GM23338 (cell line): ENCODE measurements at regions not wholly inside any gene's neighbourhood (a gene's known extent, or its start where the extent isn't known, plus 50 kb on each side); places are given as distances from the start of the nearest gene placed in this dataset.

Source experiments
- ATAC-seq: fragments of 200-7000 bp; cut with Tn5 transposase; 3 replicates; pipeline ENCODE4 v1.9.1; 2020
- DNase-seq: peaks from one replicate; pipeline ENCODE4 v3.0.0-alpha.2; 2015; ENCODE audit warnings: low spot score
- H2AFZ ChIP-seq: fragments of 200-600 bp; sonication (generic); 2 replicates; pipeline ENCODE4 v1.8.0; 2016; ENCODE audit warnings: antibody characterized with exemption, mild to moderate bottlenecking, moderate library complexity
- H3F3A ChIP-seq: fragments of 200-600 bp; sonication (generic); replicated peaks from 2 replicates; pipeline ENCODE4 v1.8.0; 2017; ENCODE audit warnings: antibody characterized with exemption, mixed run types, low read depth
- H3K27ac ChIP-seq: fragments of 200-600 bp; sonication (generic); 2 replicates; pipeline ENCODE4 v1.6.1; 2016; ENCODE audit warnings: low read depth
- H3K27me3 ChIP-seq: fragments of 200-600 bp; sonication (generic); 2 replicates; pipeline ENCODE4 v1.8.0; 2016; ENCODE audit warnings: mild to moderate bottlenecking, mixed run types, moderate library complexity; ENCODE audit not compliant: insufficient read depth
- H3K36me3 ChIP-seq: fragments of 200-600 bp; sonication (generic); 2 replicates; pipeline ENCODE4 v1.8.0; 2016; ENCODE audit warnings: mild to moderate bottlenecking; ENCODE audit not compliant: insufficient read depth
- H3K4me1 ChIP-seq: fragments of 200-600 bp; sonication (generic); 2 replicates; pipeline ENCODE4 v1.8.0; 2016; ENCODE audit warnings: mild to moderate bottlenecking, moderate library complexity; ENCODE audit not compliant: insufficient read depth
- H3K4me2 ChIP-seq: fragments of 200-600 bp; sonication (generic); 2 replicates; pipeline ENCODE4 v1.7.1; 2017; ENCODE audit warnings: mixed run types
- H3K4me3 ChIP-seq: fragments of 200-600 bp; sonication (generic); 2 replicates; pipeline ENCODE4 v1.6.1; 2016; ENCODE audit warnings: mixed run types
- H3K79me2 ChIP-seq: fragments of 200-600 bp; sonication (generic); replicated peaks from 2 replicates; pipeline ENCODE4 v1.8.0; 2017; ENCODE audit warnings: mild to moderate bottlenecking; ENCODE audit not compliant: insufficient read depth
- H3K9me2 ChIP-seq: fragments of 200-600 bp; sonication (generic); 2 replicates; pipeline ENCODE4 v1.8.0; 2017; ENCODE audit not compliant: insufficient read depth
- H4K20me1 ChIP-seq: fragments of 200-600 bp; sonication (generic); replicated peaks from 2 replicates; pipeline ENCODE4 v1.8.0; 2017; ENCODE audit warnings: mild to moderate bottlenecking; ENCODE audit not compliant: insufficient read depth
- H3K27ac Mint-ChIP-seq: 2 replicates; pipeline ENCODE4 v1.8.0; 2020; ENCODE audit warnings: inconsistent platforms, mild to moderate bottlenecking, moderate library complexity, mixed read lengths
- H3K27me3 Mint-ChIP-seq: 3 replicates; pipeline ENCODE4 v1.8.0; 2022; ENCODE audit warnings: low read depth, mild to moderate bottlenecking, moderate library complexity, mixed read lengths, inconsistent platforms; ENCODE audit not compliant: insufficient read depth, poor library complexity
- H3K36me3 Mint-ChIP-seq: 3 replicates; pipeline ENCODE4 v1.8.0; 2021; ENCODE audit warnings: low read depth, mild to moderate bottlenecking, inconsistent platforms, moderate library complexity, mixed read lengths
- H3K4me1 Mint-ChIP-seq: 3 replicates; pipeline ENCODE4 v1.8.0; 2020; ENCODE audit warnings: mild to moderate bottlenecking, inconsistent platforms, mixed read lengths
- H3K4me3 Mint-ChIP-seq: 3 replicates; pipeline ENCODE4 v1.8.0; 2021; ENCODE audit warnings: moderate library complexity, mild to moderate bottlenecking, inconsistent platforms, mixed read lengths
- H3K9me3 Mint-ChIP-seq: 3 replicates; pipeline ENCODE4 v1.8.0; 2020; ENCODE audit warnings: moderate library complexity, mild to moderate bottlenecking, inconsistent platforms, mixed read lengths
- CREB1 ChIP-seq: fragments of 250-450 bp; sonication (Bioruptor Pico); IDR thresholded peaks from 2 replicates; pipeline ENCODE4 v1.5.0; 2020; ENCODE audit warnings: low read depth, mild to moderate bottlenecking, moderate library complexity
- EZH2 ChIP-seq: fragments of 200-600 bp; sonication (generic); IDR thresholded peaks from one replicate; pipeline ENCODE4 v1.8.0; 2017; ENCODE audit warnings: antibody characterized with exemption, mild to moderate bottlenecking, low read depth; ENCODE audit not compliant: unreplicated experiment
- EZH2phosphoT487 ChIP-seq: fragments of 200-600 bp; sonication (generic); IDR thresholded peaks from one replicate; pipeline ENCODE4 v1.8.1; 2018; ENCODE audit warnings: antibody characterized with exemption; ENCODE audit not compliant: unreplicated experiment
- JUNB ChIP-seq: IDR thresholded peaks from one replicate; pipeline ENCODE4 v1.6.1; 2016; ENCODE audit warnings: antibody characterized with exemption; ENCODE audit not compliant: unreplicated experiment
- NANOG ChIP-seq: IDR thresholded peaks from 2 replicates; pipeline ENCODE4 v1.6.1; 2016; ENCODE audit warnings: antibody characterized with exemption, borderline replicate concordance
- POLR2AphosphoS5 ChIP-seq: IDR thresholded peaks from 2 replicates; pipeline ENCODE4 v1.6.1; 2016; ENCODE audit warnings: antibody characterized with exemption, low read depth
- STAT1 ChIP-seq: IDR thresholded peaks from one replicate; pipeline ENCODE4 v1.6.1; 2016; ENCODE audit warnings: antibody characterized with exemption; ENCODE audit not compliant: unreplicated experiment
- ZNF114 ChIP-seq: fragments of 250-450 bp; sonication (Bioruptor Pico); IDR thresholded peaks from 2 replicates; pipeline ENCODE4 v1.5.0; 2020; ENCODE audit warnings: mild to moderate bottlenecking, moderate library complexity
- ZNF331 ChIP-seq: fragments of 250-450 bp; sonication (Bioruptor Pico); IDR thresholded peaks from 2 replicates; pipeline ENCODE4 v1.5.0; 2020; ENCODE audit warnings: low read depth, mild to moderate bottlenecking, moderate library complexity
- TF ChIP-seq, protein P1 (sequence below), 2 experiments: fragments of 200-600 bp in 1 of 2; sonication (generic) in 1 of 2; conservative IDR thresholded peaks; 2 replicates each; pipeline versions ENCODE4 v1.5.1 to v1.6.1; 2016 to 2017; ENCODE audit warnings: antibody characterized with exemption in 2 of 2, low read depth in 2 of 2, mild to moderate bottlenecking in 2 of 2, moderate library complexity in 1 of 2
- TF ChIP-seq, protein P2 (sequence below): fragments of 250-450 bp; sonication (Bioruptor Pico); IDR thresholded peaks from 2 replicates; pipeline ENCODE4 v1.5.0; 2020; ENCODE audit warnings: mild to moderate bottlenecking, moderate library complexity
- TF ChIP-seq, protein P3 (sequence below): IDR thresholded peaks from one replicate; pipeline ENCODE4 v1.6.1; 2018; ENCODE audit warnings: antibody characterized with exemption; ENCODE audit not compliant: unreplicated experiment
- TF ChIP-seq, protein P4 (sequence below): IDR thresholded peaks from 2 replicates; pipeline ENCODE4 v1.6.1; 2016; ENCODE audit warnings: antibody characterized with exemption

DNA sequence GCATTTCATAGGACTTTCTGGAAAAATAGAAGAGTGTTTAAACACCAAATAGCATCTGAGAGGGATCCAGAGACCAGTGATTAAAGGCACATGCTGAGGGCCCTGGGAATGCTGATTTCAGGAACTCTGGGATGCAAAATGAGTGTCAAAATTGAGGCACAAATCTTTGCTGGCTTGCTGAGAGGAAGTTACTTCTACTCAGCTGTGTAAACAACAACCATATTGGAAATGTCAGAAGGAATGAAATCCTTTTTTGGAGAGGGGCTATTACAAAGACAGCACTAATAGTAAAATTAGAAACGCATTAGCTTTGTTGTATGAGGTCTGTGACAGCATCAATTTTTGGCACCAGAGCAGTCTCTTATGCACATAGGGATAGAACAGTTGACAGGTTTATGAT lies 267.8 kb upstream of the RAG2 start:
- Histone ChIP-seq H3F3A (no peaks in the 10 kb centered on the region), H3K27me3 (no peaks in the 10 kb centered on the region), H4K20me1 (no peaks in the 10 kb centered on the region), H3K36me3 (no peaks in the 10 kb centered on the region), H3K4me2 (no peak overlapping the region), H3K4me3 (no peak overlapping the region), H3K27ac (no peak overlapping the region), H3K9me2 (no peaks in the 10 kb centered on the region), H3K4me1 (no peaks in the 10 kb centered on the region), H2AFZ (no peak overlapping the region), H3K79me2 (no peaks in the 10 kb centered on the region)
- TF ChIP-seq, protein P1, sequence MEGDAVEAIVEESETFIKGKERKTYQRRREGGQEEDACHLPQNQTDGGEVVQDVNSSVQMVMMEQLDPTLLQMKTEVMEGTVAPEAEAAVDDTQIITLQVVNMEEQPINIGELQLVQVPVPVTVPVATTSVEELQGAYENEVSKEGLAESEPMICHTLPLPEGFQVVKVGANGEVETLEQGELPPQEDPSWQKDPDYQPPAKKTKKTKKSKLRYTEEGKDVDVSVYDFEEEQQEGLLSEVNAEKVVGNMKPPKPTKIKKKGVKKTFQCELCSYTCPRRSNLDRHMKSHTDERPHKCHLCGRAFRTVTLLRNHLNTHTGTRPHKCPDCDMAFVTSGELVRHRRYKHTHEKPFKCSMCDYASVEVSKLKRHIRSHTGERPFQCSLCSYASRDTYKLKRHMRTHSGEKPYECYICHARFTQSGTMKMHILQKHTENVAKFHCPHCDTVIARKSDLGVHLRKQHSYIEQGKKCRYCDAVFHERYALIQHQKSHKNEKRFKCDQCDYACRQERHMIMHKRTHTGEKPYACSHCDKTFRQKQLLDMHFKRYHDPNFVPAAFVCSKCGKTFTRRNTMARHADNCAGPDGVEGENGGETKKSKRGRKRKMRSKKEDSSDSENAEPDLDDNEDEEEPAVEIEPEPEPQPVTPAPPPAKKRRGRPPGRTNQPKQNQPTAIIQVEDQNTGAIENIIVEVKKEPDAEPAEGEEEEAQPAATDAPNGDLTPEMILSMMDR (conservative IDR thresholded peaks at IDR 0.05; ENCODE audit: low read depth in 2 of 2), result no peak
- TF ChIP-seq POLR2AphosphoS5 (no peak), JUNB (no peak), EZH2phosphoT487 (no peak), STAT1 (no peak), CREB1 (CRISPR knock-in tag) (no peak), ZNF114 (no peak), ZNF331 (CRISPR knock-in tag) (no peak), NANOG (no peak), EZH2 (no peak)
- TF ChIP-seq, protein P2, sequence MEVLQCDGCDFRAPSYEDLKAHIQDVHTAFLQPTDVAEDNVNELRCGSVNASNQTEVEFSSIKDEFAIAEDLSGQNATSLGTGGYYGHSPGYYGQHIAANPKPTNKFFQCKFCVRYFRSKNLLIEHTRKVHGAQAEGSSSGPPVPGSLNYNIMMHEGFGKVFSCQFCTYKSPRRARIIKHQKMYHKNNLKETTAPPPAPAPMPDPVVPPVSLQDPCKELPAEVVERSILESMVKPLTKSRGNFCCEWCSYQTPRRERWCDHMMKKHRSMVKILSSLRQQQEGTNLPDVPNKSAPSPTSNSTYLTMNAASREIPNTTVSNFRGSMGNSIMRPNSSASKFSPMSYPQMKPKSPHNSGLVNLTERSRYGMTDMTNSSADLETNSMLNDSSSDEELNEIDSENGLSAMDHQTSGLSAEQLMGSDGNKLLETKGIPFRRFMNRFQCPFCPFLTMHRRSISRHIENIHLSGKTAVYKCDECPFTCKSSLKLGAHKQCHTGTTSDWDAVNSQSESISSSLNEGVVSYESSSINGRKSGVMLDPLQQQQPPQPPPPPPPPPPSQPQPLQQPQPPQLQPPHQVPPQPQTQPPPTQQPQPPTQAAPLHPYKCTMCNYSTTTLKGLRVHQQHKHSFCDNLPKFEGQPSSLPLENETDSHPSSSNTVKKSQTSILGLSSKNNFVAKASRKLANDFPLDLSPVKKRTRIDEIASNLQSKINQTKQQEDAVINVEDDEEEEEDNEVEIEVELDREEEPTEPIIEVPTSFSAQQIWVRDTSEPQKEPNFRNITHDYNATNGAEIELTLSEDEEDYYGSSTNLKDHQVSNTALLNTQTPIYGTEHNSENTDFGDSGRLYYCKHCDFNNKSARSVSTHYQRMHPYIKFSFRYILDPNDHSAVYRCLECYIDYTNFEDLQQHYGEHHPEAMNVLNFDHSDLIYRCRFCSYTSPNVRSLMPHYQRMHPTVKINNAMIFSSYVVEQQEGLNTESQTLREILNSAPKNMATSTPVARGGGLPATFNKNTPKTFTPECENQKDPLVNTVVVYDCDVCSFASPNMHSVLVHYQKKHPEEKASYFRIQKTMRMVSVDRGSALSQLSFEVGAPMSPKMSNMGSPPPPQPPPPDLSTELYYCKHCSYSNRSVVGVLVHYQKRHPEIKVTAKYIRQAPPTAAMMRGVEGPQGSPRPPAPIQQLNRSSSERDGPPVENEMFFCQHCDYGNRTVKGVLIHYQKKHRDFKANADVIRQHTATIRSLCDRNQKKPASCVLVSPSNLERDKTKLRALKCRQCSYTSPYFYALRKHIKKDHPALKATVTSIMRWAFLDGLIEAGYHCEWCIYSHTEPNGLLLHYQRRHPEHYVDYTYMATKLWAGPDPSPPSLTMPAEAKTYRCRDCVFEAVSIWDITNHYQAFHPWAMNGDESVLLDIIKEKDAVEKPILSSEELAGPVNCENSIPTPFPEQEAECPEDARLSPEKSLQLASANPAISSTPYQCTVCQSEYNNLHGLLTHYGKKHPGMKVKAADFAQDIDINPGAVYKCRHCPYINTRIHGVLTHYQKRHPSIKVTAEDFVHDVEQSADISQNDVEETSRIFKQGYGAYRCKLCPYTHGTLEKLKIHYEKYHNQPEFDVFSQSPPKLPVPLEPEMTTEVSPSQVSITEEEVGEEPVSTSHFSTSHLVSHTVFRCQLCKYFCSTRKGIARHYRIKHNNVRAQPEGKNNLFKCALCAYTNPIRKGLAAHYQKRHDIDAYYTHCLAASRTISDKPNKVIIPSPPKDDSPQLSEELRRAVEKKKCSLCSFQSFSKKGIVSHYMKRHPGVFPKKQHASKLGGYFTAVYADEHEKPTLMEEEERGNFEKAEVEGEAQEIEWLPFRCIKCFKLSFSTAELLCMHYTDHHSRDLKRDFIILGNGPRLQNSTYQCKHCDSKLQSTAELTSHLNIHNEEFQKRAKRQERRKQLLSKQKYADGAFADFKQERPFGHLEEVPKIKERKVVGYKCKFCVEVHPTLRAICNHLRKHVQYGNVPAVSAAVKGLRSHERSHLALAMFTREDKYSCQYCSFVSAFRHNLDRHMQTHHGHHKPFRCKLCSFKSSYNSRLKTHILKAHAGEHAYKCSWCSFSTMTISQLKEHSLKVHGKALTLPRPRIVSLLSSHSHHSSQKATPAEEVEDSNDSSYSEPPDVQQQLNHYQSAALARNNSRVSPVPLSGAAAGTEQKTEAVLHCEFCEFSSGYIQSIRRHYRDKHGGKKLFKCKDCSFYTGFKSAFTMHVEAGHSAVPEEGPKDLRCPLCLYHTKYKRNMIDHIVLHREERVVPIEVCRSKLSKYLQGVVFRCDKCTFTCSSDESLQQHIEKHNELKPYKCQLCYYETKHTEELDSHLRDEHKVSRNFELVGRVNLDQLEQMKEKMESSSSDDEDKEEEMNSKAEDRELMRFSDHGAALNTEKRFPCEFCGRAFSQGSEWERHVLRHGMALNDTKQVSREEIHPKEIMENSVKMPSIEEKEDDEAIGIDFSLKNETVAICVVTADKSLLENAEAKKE (CRISPR knock-in tag), result no peak
- TF ChIP-seq, protein P3, sequence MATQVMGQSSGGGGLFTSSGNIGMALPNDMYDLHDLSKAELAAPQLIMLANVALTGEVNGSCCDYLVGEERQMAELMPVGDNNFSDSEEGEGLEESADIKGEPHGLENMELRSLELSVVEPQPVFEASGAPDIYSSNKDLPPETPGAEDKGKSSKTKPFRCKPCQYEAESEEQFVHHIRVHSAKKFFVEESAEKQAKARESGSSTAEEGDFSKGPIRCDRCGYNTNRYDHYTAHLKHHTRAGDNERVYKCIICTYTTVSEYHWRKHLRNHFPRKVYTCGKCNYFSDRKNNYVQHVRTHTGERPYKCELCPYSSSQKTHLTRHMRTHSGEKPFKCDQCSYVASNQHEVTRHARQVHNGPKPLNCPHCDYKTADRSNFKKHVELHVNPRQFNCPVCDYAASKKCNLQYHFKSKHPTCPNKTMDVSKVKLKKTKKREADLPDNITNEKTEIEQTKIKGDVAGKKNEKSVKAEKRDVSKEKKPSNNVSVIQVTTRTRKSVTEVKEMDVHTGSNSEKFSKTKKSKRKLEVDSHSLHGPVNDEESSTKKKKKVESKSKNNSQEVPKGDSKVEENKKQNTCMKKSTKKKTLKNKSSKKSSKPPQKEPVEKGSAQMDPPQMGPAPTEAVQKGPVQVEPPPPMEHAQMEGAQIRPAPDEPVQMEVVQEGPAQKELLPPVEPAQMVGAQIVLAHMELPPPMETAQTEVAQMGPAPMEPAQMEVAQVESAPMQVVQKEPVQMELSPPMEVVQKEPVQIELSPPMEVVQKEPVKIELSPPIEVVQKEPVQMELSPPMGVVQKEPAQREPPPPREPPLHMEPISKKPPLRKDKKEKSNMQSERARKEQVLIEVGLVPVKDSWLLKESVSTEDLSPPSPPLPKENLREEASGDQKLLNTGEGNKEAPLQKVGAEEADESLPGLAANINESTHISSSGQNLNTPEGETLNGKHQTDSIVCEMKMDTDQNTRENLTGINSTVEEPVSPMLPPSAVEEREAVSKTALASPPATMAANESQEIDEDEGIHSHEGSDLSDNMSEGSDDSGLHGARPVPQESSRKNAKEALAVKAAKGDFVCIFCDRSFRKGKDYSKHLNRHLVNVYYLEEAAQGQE, result no peak
- TF ChIP-seq, protein P4, sequence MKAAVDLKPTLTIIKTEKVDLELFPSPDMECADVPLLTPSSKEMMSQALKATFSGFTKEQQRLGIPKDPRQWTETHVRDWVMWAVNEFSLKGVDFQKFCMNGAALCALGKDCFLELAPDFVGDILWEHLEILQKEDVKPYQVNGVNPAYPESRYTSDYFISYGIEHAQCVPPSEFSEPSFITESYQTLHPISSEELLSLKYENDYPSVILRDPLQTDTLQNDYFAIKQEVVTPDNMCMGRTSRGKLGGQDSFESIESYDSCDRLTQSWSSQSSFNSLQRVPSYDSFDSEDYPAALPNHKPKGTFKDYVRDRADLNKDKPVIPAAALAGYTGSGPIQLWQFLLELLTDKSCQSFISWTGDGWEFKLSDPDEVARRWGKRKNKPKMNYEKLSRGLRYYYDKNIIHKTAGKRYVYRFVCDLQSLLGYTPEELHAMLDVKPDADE, result no peak
- DNase-seq (no peak), ATAC-seq (no peak)
- Mint-ChIP-seq H3K4me3 (no peak overlapping the region), H3K27ac (no peak overlapping the region), H3K36me3 (peaks cover 23% of the 10 kb centered on the region), H3K4me1 (no peaks in the 10 kb centered on the region), H3K27me3 (no peaks in the 10 kb centered on the region), H3K9me3 (peaks cover 96% of the 10 kb centered on the region)
